Panc1 (cell line): ENCODE measurements at regions not wholly inside any gene's neighbourhood (a gene's known extent, or its start where the extent isn't known, plus 50 kb on each side); places are given as distances from the start of the nearest gene placed in this dataset.

Experiments
- ATAC-seq: fragments of 200-7000 bp; cut with Tn5 transposase; 2 replicates; pipeline ENCODE4 v1.9.1; 2020; ENCODE audit warnings: mild to moderate bottlenecking, moderate library complexity
- BruUV-seq: library from RNA; stranded (reverse); fragments of 400-500 nt; replicated peaks from 2 replicates; lab custom pipeline; 2021; lab: Mats Ljungman, UMichigan
- CTCF ChIA-PET: fragments of 300-600 bp; sonication (Branson Sonifier 250); formaldehyde crosslinking; loops from one replicate; lab custom pipeline; 2022; ENCODE audit warnings: antibody characterized with exemption; lab: Charles Lee
- POLR2A ChIA-PET: fragments of 300-600 bp; sonication (Branson Sonifier 250); formaldehyde crosslinking; loops from one replicate; lab custom pipeline; 2022; ENCODE audit warnings: antibody characterized with exemption; lab: Charles Lee
- DNase-seq: peaks from one replicate; pipeline ENCODE4 v3.0.0-alpha.2; 2010; ENCODE audit warnings: low read depth, low spot score
- H3K27ac ChIP-seq: 2 replicates; pipeline ENCODE4 v1.5.1; 2011; ENCODE audit warnings: mild to moderate bottlenecking, low read length, inconsistent platforms
- H3K27me3 ChIP-seq: fragments of 200-500 bp; sonication (Bioruptor generic); 2 replicates; pipeline ENCODE4 v1.6.0; 2014; ENCODE audit warnings: low read length, inconsistent platforms; ENCODE audit not compliant: control insufficient read depth, insufficient read depth
- H3K36me3 ChIP-seq: fragments of 200-500 bp; sonication (Bioruptor generic); 2 replicates; pipeline ENCODE4 v1.5.1; 2014; ENCODE audit warnings: inconsistent platforms, mild to moderate bottlenecking, low read length, moderate library complexity; ENCODE audit not compliant: control insufficient read depth, insufficient read depth
- H3K4me1 ChIP-seq: 2 replicates; pipeline ENCODE4 v1.5.1; 2011; ENCODE audit warnings: inconsistent platforms, mild to moderate bottlenecking, low read length, moderate library complexity; ENCODE audit not compliant: control insufficient read depth, insufficient read depth
- H3K4me3 ChIP-seq, 2 experiments: 2 replicates each; pipeline ENCODE4 v1.5.1; 2011 to 2012; ENCODE audit warnings: low read depth in 2 of 2, low read length in 2 of 2, mild to moderate bottlenecking in 2 of 2, inconsistent platforms in 1 of 2, moderate library complexity in 1 of 2
- H3K9me3 ChIP-seq: fragments of 200-500 bp; sonication (Bioruptor generic); 2 replicates; pipeline ENCODE4 v1.5.1; 2014; ENCODE audit warnings: low read depth, mild to moderate bottlenecking, inconsistent platforms, low read length, moderate library complexity; ENCODE audit not compliant: control insufficient read depth, insufficient read depth
- CTCF ChIP-seq: fragments of 450-650 bp; IDR thresholded peaks from 2 replicates; pipeline ENCODE4 v1.5.1; 2017; ENCODE audit warnings: mild to moderate bottlenecking
- POLR2AphosphoS5 ChIP-seq: IDR thresholded peaks from 2 replicates; pipeline ENCODE4 v1.6.1; 2012; ENCODE audit warnings: mild to moderate bottlenecking, low read depth, low read length, moderate library complexity
- REST ChIP-seq, 2 experiments: IDR thresholded peaks; 2 replicates each; pipeline ENCODE4 v1.6.1; 2011 to 2012; ENCODE audit warnings: low read depth in 2 of 2, control low read depth in 1 of 2, low read length in 1 of 2, mild to moderate bottlenecking in 1 of 2, moderate library complexity in 1 of 2; ENCODE audit not compliant: insufficient read depth in 1 of 2
- SIN3A ChIP-seq: IDR thresholded peaks from 2 replicates; pipeline ENCODE4 v1.6.1; 2012; ENCODE audit warnings: low read depth, mild to moderate bottlenecking, low read length, moderate library complexity, borderline replicate concordance; ENCODE audit not compliant: insufficient read depth
- TCF7L2 ChIP-seq: IDR thresholded peaks from 2 replicates; pipeline ENCODE4 v1.6.1; 2011; ENCODE audit warnings: mild to moderate bottlenecking, low read depth, low read length, inconsistent platforms
- in situ Hi-C: cut with HindIII; loops from 2 replicates; pipeline ENCODE4 v1.10.0; 2016; ENCODE audit warnings: low sequenced_read_pairs, low pct_unique_long_range_greater_than_20kb
- intact Hi-C: fragments of 100-400 bp; cut with micrococcal nuclease; formaldehyde crosslinking; loops from one replicate; pipeline ENCODE4 v1.10.0; 2022; ENCODE audit not compliant: unreplicated experiment

- H3K4me1 ChIP-seq: no peaks in the 10 kb centered on the region
- TF ChIP-seq POLR2AphosphoS5 (no peak), REST (IDR thresholded peaks at IDR 0.05; ENCODE audit: insufficient read depth in 1 of 2, low read depth in 2 of 2, low read length in 1 of 2) (no peak), SIN3A (no peak), TCF7L2 (no peak), CTCF (no peak)
- no peak overlapping the region for H3K27ac ChIP-seq
- peaks cover 29% of the 10 kb centered on the region for H3K27me3 ChIP-seq
- no peak for DNase-seq
- intact Hi-C loops: no loop called here
- no peaks in the 10 kb centered on the region for H3K36me3 ChIP-seq
- H3K4me3 ChIP-seq: no peak overlapping the region
- ChIA-PET CTCF (no interaction called here), POLR2A (no interaction called here)
- no peak for ATAC-seq
- H3K9me3 ChIP-seq: no peaks in the 10 kb centered on the region
- in situ Hi-C loops: no loop called here
- BruUV-seq: no TSS peak
Measured at GRCh38 chr10:131427901-131428300, 116.4 kb upstream of the TCERG1L start.

- no peaks in the 10 kb centered on the region for H3K4me1 ChIP-seq
- CTCF ChIA-PET: no interaction called here
- H3K4me3 ChIP-seq: no peak overlapping the region
- in situ Hi-C loops: no loop called here
- POLR2A ChIA-PET: no interaction called here
- H3K27ac ChIP-seq: no peak overlapping the region
- intact Hi-C loops: no loop called here
- no peak for DNase-seq
- TF ChIP-seq REST (IDR thresholded peaks at IDR 0.05; ENCODE audit: insufficient read depth in 1 of 2, low read depth in 2 of 2, low read length in 1 of 2): no peak
- no peak for TF ChIP-seq TCF7L2
- no peak for ATAC-seq
- H3K9me3 ChIP-seq: no peaks in the 10 kb centered on the region
- no peaks in the 10 kb centered on the region for H3K36me3 ChIP-seq
- peaks cover 25% of the 10 kb centered on the region for H3K27me3 ChIP-seq
- BruUV-seq: no TSS peak
Measured at GRCh38 chr10:131429141-131429540, 117.6 kb upstream of the TCERG1L start.
